ENCODE measurements at regions not wholly inside any gene's neighbourhood (a gene's known extent, or its start where the extent isn't known, plus 50 kb on each side); places are given as distances from the start of the nearest gene placed in this dataset.

GRCh38 chr20:48407710-48408109, 420.1 kb downstream of the PREX1 start (continued):
- TF ChIP-seq ZBTB49 (CRISPR knock-in tag; IDR thresholded peaks at IDR 0.05; ENCODE audit: borderline replicate concordance) = no peak
- TF ChIP-seq GFI1 (CRISPR knock-in tag; IDR thresholded peaks at IDR 0.05; ENCODE audit: borderline replicate concordance) = no peak
- no peak for TF ChIP-seq XRCC5 (optimal IDR thresholded peaks at IDR 0.05; ENCODE audit: low read length)
- TF ChIP-seq MAX (IDR thresholded peaks at IDR 0.05) = no peak
- TF ChIP-seq KAT2B (IDR thresholded peaks at IDR 0.05; ENCODE audit: borderline replicate concordance, low read depth, low read length) = no peak
- TF ChIP-seq ZNF407 (CRISPR knock-in tag; IDR thresholded peaks at IDR 0.05; ENCODE audit: not compliant biosample characterization) = no peak
- peak; percentile 28; the same call in 1 of the 2 replicates for TF ChIP-seq FOXO1 (CRISPR knock-in tag; IDR thresholded peaks at IDR 0.05)
- TF ChIP-seq ZNF263 (CRISPR knock-in tag; IDR thresholded peaks at IDR 0.05) = no peak
- TF ChIP-seq ARNT (IDR thresholded peaks at IDR 0.05) = no peak
- TF ChIP-seq ZNF276 (CRISPR knock-in tag; IDR thresholded peaks at IDR 0.05; ENCODE audit: low read depth) = no peak
- TF ChIP-seq GPBP1L1 (CRISPR knock-in tag; IDR thresholded peaks at IDR 0.05) = no peak
- peak; percentile 16; the same call in 1 of the 2 replicates for TF ChIP-seq HDAC1 (CRISPR knock-in tag; IDR thresholded peaks at IDR 0.05)
- no peak for TF ChIP-seq ZNF576 (CRISPR knock-in tag; IDR thresholded peaks at IDR 0.05)
- TF ChIP-seq ZNF260 (CRISPR knock-in tag; IDR thresholded peaks at IDR 0.05; ENCODE audit: borderline replicate concordance, low read depth) = no peak
- no peak for TF ChIP-seq SKI (IDR thresholded peaks at IDR 0.05; ENCODE audit: partially characterized antibody)
- peak; percentile 47; the same call in 1 of the 2 replicates for TF ChIP-seq SOX5 (CRISPR knock-in tag; IDR thresholded peaks at IDR 0.05; ENCODE audit: borderline replicate concordance)
- no peak for TF ChIP-seq NFKB2 (CRISPR knock-in tag; IDR thresholded peaks at IDR 0.05; ENCODE audit: borderline replicate concordance)
